HG02943 (cell line): ENCODE measurements at regions not wholly inside any gene's neighbourhood (a gene's known extent, or its start where the extent isn't known, plus 50 kb on each side); places are given as distances from the start of the nearest gene placed in this dataset.
"Not testable (repeated sequence)": the region's sequence is repeated elsewhere in the genome, so short reads cannot be mapped to it uniquely, and the experiment has no call there.

Source experiments
- ATAC-seq: cut with Tn5 transposase; IDR thresholded peaks from one replicate; pipeline ENCODE4 v1.9.1; 2021; ENCODE audit warnings: mild to moderate bottlenecking, low read depth, moderate library complexity; ENCODE audit not compliant: unreplicated experiment

GRCh38 chr12:65720136-65721130 lies 103.8 kb upstream of the HMGA2 start:
- no peak for ATAC-seq

- ATAC-seq: no peak
Observed at GRCh38 chr12:65721541-65722190, 102.6 kb upstream of the HMGA2 start.

GRCh38 chr12:65725376-65725775 lies 98.9 kb upstream of the HMGA2 start:
- no peak for ATAC-seq

GRCh38 chr12:65728455-65728847 lies 95.8 kb upstream of the HMGA2 start:
- no peak for ATAC-seq

- ATAC-seq: no peak
Observed at GRCh38 chr12:65728848-65729793, 95.2 kb upstream of the HMGA2 start.

DNA sequence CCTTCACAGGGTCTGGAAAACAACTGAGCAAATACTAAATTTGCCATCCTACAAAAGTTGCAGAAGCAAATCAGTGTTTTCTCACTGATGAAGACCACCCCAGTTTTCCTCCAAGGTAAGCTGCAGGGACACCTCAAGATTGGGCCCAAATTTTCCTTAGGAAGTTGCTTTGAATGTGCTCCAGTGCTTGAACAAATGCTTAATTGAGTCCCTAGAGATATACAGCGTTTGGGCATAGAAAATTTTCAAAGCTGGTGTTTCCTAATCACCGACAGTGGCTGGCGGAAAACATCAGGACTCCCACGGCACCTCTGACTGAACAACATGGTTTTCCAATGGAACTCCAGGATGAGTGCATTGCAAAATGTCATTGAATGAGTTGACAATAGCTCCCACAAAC lies 92.5 kb upstream of the HMGA2 start:
- no peak for ATAC-seq

- not testable (repeated sequence) for ATAC-seq
Observed at GRCh38 chr12:65733643-65734042, 90.6 kb upstream of the HMGA2 start.

- ATAC-seq: no peak
Observed at GRCh38 chr12:65734226-65734625, 90.1 kb upstream of the HMGA2 start.

- ATAC-seq: no peak
Observed at GRCh38 chr12:65739606-65740005, 84.7 kb upstream of the HMGA2 start.

GRCh38 chr12:65740506-65740872 lies 83.8 kb upstream of the HMGA2 start:
- no peak for ATAC-seq

- no peak for ATAC-seq
Observed at GRCh38 chr12:65740873-65741600, 83.2 kb upstream of the HMGA2 start.

GRCh38 chr12:65741656-65742017 lies 82.6 kb upstream of the HMGA2 start:
- no peak for ATAC-seq

DNA sequence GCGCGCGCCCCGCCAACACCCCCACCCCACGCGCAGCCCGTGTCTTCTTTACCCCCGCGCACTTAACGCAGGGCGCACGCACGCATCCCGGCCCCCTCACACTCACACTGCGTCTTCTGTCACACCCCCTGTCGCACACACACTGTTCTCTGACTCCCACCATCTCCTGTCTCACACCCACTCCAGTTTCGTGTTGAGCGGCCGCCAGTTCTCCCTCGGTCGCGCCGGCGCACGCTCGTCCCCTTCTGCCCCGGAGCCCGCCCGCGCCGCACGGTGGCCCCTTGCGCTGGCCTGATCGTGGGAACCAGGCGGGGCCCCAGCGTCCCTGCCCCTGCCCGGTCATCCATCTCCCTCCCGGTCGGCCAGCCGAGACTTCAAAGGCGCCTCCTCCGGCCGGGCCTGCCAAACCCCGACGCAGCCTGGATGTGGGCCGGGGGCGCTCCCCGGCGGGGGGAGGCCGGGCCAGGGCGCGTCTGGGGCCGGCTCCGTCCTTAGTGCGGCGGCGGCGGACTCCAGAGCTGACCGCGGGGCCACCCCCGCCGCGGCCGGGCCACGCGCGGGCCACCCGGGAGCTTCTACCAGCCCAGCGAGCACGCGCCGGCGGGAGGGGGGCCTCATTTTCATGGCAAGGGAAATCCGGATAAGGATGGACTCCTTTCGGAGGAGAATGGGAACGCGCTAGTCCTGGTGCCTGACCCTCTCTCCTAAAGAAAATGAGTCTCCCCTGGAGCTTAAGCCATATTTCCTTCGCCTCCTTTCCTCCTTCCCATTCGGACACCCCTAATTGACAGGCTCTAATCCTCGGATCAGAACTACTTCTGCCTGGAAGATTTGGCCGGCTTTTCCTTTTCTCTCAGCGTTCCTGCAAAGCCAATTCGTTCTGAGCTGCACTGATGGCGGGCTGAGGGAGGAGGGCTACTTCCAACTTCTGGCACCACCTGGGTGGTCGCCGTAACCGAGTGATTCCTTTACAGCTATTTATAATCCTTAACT lies 82.0 kb upstream of the HMGA2 start:
- no peak for ATAC-seq

- not testable (repeated sequence) for ATAC-seq
Observed at GRCh38 chr12:65744236-65744840, 79.9 kb upstream of the HMGA2 start.

- no peak for ATAC-seq
Observed at GRCh38 chr12:65747338-65747737, 76.9 kb upstream of the HMGA2 start.

DNA sequence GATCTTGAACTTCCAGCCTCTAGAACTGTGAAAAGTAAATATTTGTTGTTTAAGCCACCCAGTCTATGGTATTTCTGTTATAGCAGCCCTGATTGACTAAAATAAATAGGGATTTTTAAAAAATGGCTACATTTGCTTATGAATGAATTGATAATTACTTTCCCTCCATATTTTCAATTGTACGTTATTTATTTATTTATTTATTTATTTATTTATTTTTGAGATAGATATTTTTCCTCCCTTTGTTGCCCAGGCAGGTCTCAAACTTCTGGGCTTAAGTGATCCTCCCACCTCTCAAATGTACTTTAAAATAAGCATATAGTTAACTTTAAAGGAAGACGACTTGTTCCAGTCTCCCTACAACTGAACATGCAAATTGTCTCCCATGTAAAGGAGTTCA lies 76.0 kb upstream of the HMGA2 start:
- ATAC-seq: no peak

DNA sequence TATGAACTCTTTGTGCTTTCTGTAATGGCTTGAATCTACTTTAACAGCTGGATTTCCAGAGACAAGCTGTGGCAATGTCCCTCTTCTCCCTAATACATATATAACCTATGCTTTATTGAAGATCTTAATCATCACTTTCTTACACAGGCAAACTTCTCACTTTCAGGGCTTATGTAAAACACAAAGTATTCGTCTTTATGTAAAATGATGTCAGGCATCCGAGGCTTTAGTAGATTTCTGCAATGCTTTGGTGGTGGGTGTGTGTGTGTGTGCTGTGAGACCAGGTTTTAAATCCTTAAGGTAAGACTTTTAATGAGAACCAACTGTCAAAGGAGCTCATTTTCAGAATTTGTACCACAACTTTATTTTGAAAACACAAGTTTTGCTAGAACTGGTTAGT lies 70.0 kb upstream of the HMGA2 start:
- no peak for ATAC-seq

DNA sequence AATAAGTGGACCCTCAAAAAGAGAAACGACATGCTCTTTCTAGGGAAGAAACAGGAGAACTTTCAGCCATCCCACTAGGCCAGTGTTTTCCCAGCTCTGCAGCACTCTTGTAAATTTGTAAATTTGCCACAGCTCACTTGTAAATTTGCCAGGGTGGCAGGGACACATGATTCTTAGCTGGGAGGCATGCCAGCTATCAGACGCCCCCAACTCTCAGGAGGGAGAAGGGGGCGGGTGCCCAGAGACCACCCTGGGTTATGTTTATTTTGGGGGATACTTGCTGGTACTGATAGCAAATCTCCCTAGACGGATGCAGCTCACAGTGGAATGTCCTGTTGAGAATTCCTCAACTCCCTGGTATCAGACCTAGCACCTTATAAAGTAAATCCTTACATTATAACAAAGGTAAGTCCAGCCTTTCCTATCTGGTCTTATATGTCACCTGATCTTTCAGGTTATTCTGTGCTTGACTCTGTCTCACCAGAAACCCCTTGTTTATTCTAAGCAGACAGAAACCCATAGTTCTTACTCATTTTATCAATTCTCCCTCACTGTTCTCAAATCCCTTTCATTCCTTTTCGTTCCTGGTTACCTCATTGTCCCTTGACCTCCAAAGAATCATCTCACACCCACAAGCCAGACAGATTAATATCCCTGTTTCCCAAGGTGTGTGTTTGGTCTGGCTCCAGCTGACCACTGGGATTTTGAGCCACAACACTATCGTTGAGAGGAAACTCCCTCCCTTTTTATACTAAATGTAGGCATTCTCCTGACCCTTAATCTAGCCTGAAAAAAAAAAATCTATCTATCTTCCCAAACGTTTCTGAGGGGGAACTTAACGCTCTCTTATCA lies 69.3 kb upstream of the HMGA2 start:
- no peak for ATAC-seq
